ENCODE measurements at regions not wholly inside any gene's neighbourhood (a gene's known extent, or its start where the extent isn't known, plus 50 kb on each side); places are given as distances from the start of the nearest gene placed in this dataset.

GRCh38 chr2:545711-546650 lies 131.2 kb downstream of the TMEM18 start:
- Histone ChIP-seq H3K79me2 (ENCODE audit: control insufficient read depth, insufficient read depth, low read length) (no peaks in the 10 kb centered on the region), H3K27me3 (ENCODE audit: control insufficient read depth in 2 of 2, insufficient read depth in 2 of 2, low read length in 2 of 2) (no peaks in the 10 kb centered on the region), H3K27ac (ENCODE audit: insufficient read depth, low read depth, low read length) (no peak overlapping the region), H3K36me3 (ENCODE audit: control insufficient read depth in 2 of 2, extremely low read depth in 1 of 2, insufficient read depth in 2 of 2, low read length in 2 of 2) (no peaks in the 10 kb centered on the region), H2AFZ (ENCODE audit: low read depth, low read length) (no peak overlapping the region), H3K9me1 (replicated peaks; ENCODE audit: control insufficient read depth, extremely low read depth, insufficient read depth, low read length) (no peaks in the 10 kb centered on the region), H3K4me3 (replicated peaks in 1 of 3; ENCODE audit: insufficient read depth in 1 of 3, low read depth in 1 of 3, low read length in 3 of 3) (no peak overlapping the region), H3K9me3 (replicated peaks; ENCODE audit: control insufficient read depth, insufficient read depth, low read length) (peaks cover 10% of the 10 kb centered on the region), H3K4me1 (ENCODE audit: control insufficient read depth, extremely low read depth, insufficient read depth, low read length) (no peaks in the 10 kb centered on the region), H3K4me2 (ENCODE audit: insufficient read depth, low read length) (no peak overlapping the region), H3K9ac (replicated peaks; ENCODE audit: extremely low read depth, insufficient read depth, low read length) (no peak overlapping the region), H4K20me1 (replicated peaks; ENCODE audit: control insufficient read depth, extremely low read depth, insufficient read depth, low read length) (no peaks in the 10 kb centered on the region)
- no TSS peak for BruUV-seq (replicated peaks)
- ChIA-PET CTCF (no interaction called here), POLR2A (no interaction called here)
- intact Hi-C loops (cut with micrococcal nuclease), result no loop called here
- DNase-seq (ENCODE audit: low read depth, low spot score) (no peak), FAIRE-seq (no peak)
- no peak for TF ChIP-seq FOS (IDR thresholded peaks at IDR 0.05; ENCODE audit: borderline replicate concordance, insufficient read depth, low read length)
- TF ChIP-seq MAX (IDR thresholded peaks at IDR 0.05; ENCODE audit: insufficient read depth, insufficient read length), result no peak
- TF ChIP-seq POLR2A (IDR thresholded peaks at IDR 0.05; ENCODE audit: low read depth, low read length), result no peak
- TF ChIP-seq GATA2 (IDR thresholded peaks at IDR 0.05; ENCODE audit: insufficient read depth, insufficient read length, low read depth, low read length), result no peak
- TF ChIP-seq JUN (IDR thresholded peaks at IDR 0.05; ENCODE audit: borderline replicate concordance, insufficient read depth, insufficient read length, low read depth), result no peak
- no peak for TF ChIP-seq EZH2 (IDR thresholded peaks at IDR 0.05; ENCODE audit: borderline replicate concordance, low read depth, low read length, severe bottlenecking)
- no peak for TF ChIP-seq MYC (IDR thresholded peaks at IDR 0.05; ENCODE audit: low read depth, low read length)
- TF ChIP-seq POLR2AphosphoS5 (IDR thresholded peaks at IDR 0.05; ENCODE audit: insufficient read depth, low read depth, low read length), result no peak
- TF ChIP-seq, protein P1, sequence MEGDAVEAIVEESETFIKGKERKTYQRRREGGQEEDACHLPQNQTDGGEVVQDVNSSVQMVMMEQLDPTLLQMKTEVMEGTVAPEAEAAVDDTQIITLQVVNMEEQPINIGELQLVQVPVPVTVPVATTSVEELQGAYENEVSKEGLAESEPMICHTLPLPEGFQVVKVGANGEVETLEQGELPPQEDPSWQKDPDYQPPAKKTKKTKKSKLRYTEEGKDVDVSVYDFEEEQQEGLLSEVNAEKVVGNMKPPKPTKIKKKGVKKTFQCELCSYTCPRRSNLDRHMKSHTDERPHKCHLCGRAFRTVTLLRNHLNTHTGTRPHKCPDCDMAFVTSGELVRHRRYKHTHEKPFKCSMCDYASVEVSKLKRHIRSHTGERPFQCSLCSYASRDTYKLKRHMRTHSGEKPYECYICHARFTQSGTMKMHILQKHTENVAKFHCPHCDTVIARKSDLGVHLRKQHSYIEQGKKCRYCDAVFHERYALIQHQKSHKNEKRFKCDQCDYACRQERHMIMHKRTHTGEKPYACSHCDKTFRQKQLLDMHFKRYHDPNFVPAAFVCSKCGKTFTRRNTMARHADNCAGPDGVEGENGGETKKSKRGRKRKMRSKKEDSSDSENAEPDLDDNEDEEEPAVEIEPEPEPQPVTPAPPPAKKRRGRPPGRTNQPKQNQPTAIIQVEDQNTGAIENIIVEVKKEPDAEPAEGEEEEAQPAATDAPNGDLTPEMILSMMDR (IDR thresholded peaks at IDR 0.05; ENCODE audit: extremely low read depth in 1 of 2, insufficient read depth in 1 of 2, low read depth in 1 of 2, low read length in 2 of 2), result no peak
- dilution Hi-C loops (cut with MboI; ENCODE audit: extremely low pct_ligation_motif_present, low sequenced_read_pairs), result no loop called here

Data from endothelial cell of umbilical vein (primary cell).